Dedifferentiated amniotic fluid mesenchymal stem cell (primary cell): ENCODE measurements at regions not wholly inside any gene's neighbourhood (a gene's known extent, or its start where the extent isn't known, plus 50 kb on each side); places are given as distances from the start of the nearest gene placed in this dataset.

Experiments used
- DNase-seq: peaks from one replicate; pipeline ENCODE4 v3.0.0-alpha.2; 2016; ENCODE audit errors: extremely low spot score

- DNase-seq: no peak
Observed at GRCh38 chr5:173719731-173720082, 103.3 kb upstream of the BOD1 start.

GRCh38 chr5:173720286-173720952 lies 104.0 kb upstream of the BOD1 start:
- no peak for DNase-seq

- no peak for DNase-seq
Observed at GRCh38 chr5:173720953-173721600, 104.6 kb upstream of the BOD1 start.

GRCh38 chr5:173721601-173722232 lies 105.3 kb upstream of the BOD1 start:
- DNase-seq: no peak

GRCh38 chr5:173726846-173727557 lies 110.6 kb upstream of the BOD1 start:
- no peak for DNase-seq

GRCh38 chr5:173727839-173728778 lies 111.7 kb upstream of the BOD1 start:
- DNase-seq: no peak

- DNase-seq: no peak
Observed at GRCh38 chr5:173729079-173729765, 112.8 kb upstream of the BOD1 start.

- DNase-seq: no peak
Observed at GRCh38 chr5:173730632-173731298, 114.3 kb upstream of the BOD1 start.

- DNase-seq: no peak
Observed at GRCh38 chr5:173733021-173733420, 116.6 kb upstream of the BOD1 start.

- DNase-seq: no peak
Observed at GRCh38 chr5:173733425-173733824, 117.0 kb upstream of the BOD1 start.

GRCh38 chr5:173733831-173734501 lies 117.5 kb upstream of the BOD1 start:
- no peak for DNase-seq

- DNase-seq: no peak
Observed at GRCh38 chr5:173734716-173735115, 118.3 kb upstream of the BOD1 start.

- no peak for DNase-seq
Observed at GRCh38 chr5:173735184-173735583, 118.7 kb upstream of the BOD1 start.

- DNase-seq: no peak
Observed at GRCh38 chr5:173735691-173736090, 119.2 kb upstream of the BOD1 start.

- no peak for DNase-seq
Observed at GRCh38 chr5:173736374-173736773, 119.9 kb upstream of the BOD1 start.

GRCh38 chr5:173736923-173737412 lies 120.5 kb upstream of the BOD1 start:
- DNase-seq: no peak

GRCh38 chr5:173739741-173740140 lies 123.3 kb upstream of the BOD1 start:
- DNase-seq: no peak

GRCh38 chr5:173740400-173740799 lies 124.0 kb upstream of the BOD1 start:
- DNase-seq: no peak

- no peak for DNase-seq
Observed at GRCh38 chr5:173741087-173741486, 124.6 kb upstream of the BOD1 start.
